ENCODE measurements at regions not wholly inside any gene's neighbourhood (a gene's known extent, or its start where the extent isn't known, plus 50 kb on each side); places are given as distances from the start of the nearest gene placed in this dataset.

DNA sequence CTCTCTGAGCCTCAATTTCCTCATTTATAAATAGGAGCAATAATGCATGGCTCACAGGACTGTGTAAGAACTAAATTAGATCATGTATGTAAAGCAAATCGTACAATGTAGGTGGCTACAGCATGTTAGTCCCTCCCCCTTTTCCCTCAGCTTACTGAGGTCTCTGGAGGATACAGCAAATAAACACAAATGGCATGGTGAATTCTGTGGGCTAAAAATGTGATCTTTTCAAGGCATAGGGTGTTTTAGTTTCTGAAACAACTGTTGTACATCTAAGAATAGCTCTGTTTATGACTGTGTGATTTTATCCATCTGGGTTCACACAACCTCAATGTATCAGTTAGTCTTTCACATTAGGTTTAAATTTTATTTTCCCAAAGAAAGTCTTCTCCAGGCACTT, 121.2 kb upstream of the PLEKHG7 start:
- in situ Hi-C loops (cut with MboI) = no loop called here
- Histone ChIP-seq H3K9ac (ENCODE audit: control insufficient read depth, insufficient read depth, low read length) (no peak overlapping the region), H3K9me3 (replicated peaks; ENCODE audit: control insufficient read depth, insufficient read depth, low read length) (peaks cover 5% of the 10 kb centered on the region; the same call in 2 of the 3 replicates), H3K79me2 (ENCODE audit: control insufficient read depth, insufficient read depth, low read length) (no peaks in the 10 kb centered on the region; the same call in none of the 2 replicates), H3K27ac (ENCODE audit: control insufficient read depth, insufficient read depth) (no peak overlapping the region), H4K20me1 (ENCODE audit: control insufficient read depth, insufficient read depth) (no peaks in the 10 kb centered on the region), H3K36me3 (ENCODE audit: control insufficient read depth in 2 of 2, insufficient read depth in 2 of 2, low read length in 1 of 2) (peaks cover 0 to 12% of the 10 kb centered on the region in 2 experiments; a peak in 1 of 4 replicates), H2AFZ (ENCODE audit: control insufficient read depth, low read depth, low read length) (no peak overlapping the region), H3K4me2 (ENCODE audit: control insufficient read depth, insufficient read depth) (no peak overlapping the region), H3K4me3 (no peak overlapping the region), H3K4me1 (ENCODE audit: control insufficient read depth, insufficient read depth, low read length) (peaks cover 3% of the 10 kb centered on the region), H3K27me3 (replicated peaks in 1 of 2; ENCODE audit: control insufficient read depth in 2 of 2, insufficient read depth in 2 of 2, low read length in 1 of 2) (no peaks in the 10 kb centered on the region)
- SMC1A ChIA-PET (ENCODE audit: uncharacterized antibody, unreplicated experiment) = interaction anchor here (0.9 to 2.8 kb wide), 4 partner anchors 10 to 67 kb away, joined by 3 to 21 read pairs (median 4); no protein-coding TSS in a partner anchor
- FAIRE-seq (no peak), ATAC-seq (no peak; the same call in 2 of the 3 replicates), DNase-seq (ENCODE audit: low read depth, low spot score) (no peak)
- intact Hi-C loops (cut with micrococcal nuclease; ENCODE audit: unreplicated experiment) = no loop called here
- CTCF ChIA-PET = no interaction called here
- no TSS peak for BruUV-seq (replicated peaks)
- POLR2A ChIA-PET = no interaction called here
- 4% methylated on average over 1 of the region's 1 CpG for WGBS (ENCODE audit: insufficient coverage, insufficient replicate concordance, low lambda C conversion rate, missing lambda C conversion rate)
- RAD21 ChIA-PET (ENCODE audit: unreplicated experiment) = no interaction called here
- TF ChIP-seq ZBTB33 (IDR thresholded peaks at IDR 0.05) = no peak
- TF ChIP-seq, protein P1, sequence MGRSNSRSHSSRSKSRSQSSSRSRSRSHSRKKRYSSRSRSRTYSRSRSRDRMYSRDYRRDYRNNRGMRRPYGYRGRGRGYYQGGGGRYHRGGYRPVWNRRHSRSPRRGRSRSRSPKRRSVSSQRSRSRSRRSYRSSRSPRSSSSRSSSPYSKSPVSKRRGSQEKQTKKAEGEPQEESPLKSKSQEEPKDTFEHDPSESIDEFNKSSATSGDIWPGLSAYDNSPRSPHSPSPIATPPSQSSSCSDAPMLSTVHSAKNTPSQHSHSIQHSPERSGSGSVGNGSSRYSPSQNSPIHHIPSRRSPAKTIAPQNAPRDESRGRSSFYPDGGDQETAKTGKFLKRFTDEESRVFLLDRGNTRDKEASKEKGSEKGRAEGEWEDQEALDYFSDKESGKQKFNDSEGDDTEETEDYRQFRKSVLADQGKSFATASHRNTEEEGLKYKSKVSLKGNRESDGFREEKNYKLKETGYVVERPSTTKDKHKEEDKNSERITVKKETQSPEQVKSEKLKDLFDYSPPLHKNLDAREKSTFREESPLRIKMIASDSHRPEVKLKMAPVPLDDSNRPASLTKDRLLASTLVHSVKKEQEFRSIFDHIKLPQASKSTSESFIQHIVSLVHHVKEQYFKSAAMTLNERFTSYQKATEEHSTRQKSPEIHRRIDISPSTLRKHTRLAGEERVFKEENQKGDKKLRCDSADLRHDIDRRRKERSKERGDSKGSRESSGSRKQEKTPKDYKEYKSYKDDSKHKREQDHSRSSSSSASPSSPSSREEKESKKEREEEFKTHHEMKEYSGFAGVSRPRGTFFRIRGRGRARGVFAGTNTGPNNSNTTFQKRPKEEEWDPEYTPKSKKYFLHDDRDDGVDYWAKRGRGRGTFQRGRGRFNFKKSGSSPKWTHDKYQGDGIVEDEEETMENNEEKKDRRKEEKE (IDR thresholded peaks at IDR 0.05) = no peak
- TF ChIP-seq ATF2 (IDR thresholded peaks at IDR 0.05; ENCODE audit: low read length) = 0 out of 2 replicates have a peak, but pooled peaks have one; percentile 31
- TF ChIP-seq NRF1 (conservative IDR thresholded peaks at IDR 0.05; ENCODE audit: low read depth, low read length) = no peak
- TF ChIP-seq HCFC1 (IDR thresholded peaks at IDR 0.05; ENCODE audit: low read length) = no peak
- TF ChIP-seq, protein P2, sequence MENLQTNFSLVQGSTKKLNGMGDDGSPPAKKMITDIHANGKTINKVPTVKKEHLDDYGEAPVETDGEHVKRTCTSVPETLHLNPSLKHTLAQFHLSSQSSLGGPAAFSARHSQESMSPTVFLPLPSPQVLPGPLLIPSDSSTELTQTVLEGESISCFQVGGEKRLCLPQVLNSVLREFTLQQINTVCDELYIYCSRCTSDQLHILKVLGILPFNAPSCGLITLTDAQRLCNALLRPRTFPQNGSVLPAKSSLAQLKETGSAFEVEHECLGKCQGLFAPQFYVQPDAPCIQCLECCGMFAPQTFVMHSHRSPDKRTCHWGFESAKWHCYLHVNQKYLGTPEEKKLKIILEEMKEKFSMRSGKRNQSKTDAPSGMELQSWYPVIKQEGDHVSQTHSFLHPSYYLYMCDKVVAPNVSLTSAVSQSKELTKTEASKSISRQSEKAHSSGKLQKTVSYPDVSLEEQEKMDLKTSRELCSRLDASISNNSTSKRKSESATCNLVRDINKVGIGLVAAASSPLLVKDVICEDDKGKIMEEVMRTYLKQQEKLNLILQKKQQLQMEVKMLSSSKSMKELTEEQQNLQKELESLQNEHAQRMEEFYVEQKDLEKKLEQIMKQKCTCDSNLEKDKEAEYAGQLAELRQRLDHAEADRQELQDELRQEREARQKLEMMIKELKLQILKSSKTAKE (IDR thresholded peaks at IDR 0.05; ENCODE audit: low read depth, poor library complexity, severe bottlenecking) = no peak
- no peak for TF ChIP-seq POLR2AphosphoS2 (IDR thresholded peaks at IDR 0.05; ENCODE audit: low read depth, low read length)
- TF ChIP-seq, protein P3, sequence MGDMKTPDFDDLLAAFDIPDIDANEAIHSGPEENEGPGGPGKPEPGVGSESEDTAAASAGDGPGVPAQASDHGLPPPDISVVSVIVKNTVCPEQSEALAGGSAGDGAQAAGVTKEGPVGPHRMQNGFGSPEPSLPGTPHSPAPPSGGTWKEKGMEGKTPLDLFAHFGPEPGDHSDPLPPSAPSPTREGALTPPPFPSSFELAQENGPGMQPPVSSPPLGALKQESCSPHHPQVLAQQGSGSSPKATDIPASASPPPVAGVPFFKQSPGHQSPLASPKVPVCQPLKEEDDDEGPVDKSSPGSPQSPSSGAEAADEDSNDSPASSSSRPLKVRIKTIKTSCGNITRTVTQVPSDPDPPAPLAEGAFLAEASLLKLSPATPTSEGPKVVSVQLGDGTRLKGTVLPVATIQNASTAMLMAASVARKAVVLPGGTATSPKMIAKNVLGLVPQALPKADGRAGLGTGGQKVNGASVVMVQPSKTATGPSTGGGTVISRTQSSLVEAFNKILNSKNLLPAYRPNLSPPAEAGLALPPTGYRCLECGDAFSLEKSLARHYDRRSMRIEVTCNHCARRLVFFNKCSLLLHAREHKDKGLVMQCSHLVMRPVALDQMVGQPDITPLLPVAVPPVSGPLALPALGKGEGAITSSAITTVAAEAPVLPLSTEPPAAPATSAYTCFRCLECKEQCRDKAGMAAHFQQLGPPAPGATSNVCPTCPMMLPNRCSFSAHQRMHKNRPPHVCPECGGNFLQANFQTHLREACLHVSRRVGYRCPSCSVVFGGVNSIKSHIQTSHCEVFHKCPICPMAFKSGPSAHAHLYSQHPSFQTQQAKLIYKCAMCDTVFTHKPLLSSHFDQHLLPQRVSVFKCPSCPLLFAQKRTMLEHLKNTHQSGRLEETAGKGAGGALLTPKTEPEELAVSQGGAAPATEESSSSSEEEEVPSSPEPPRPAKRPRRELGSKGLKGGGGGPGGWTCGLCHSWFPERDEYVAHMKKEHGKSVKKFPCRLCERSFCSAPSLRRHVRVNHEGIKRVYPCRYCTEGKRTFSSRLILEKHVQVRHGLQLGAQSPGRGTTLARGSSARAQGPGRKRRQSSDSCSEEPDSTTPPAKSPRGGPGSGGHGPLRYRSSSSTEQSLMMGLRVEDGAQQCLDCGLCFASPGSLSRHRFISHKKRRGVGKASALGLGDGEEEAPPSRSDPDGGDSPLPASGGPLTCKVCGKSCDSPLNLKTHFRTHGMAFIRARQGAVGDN (IDR thresholded peaks at IDR 0.05) = 0 out of 2 replicates have a peak, but pooled peaks have one; percentile 21
- no peak for TF ChIP-seq GATAD2B (conservative IDR thresholded peaks at IDR 0.05; ENCODE audit: low read depth)
- peak; percentile 86 for TF ChIP-seq MEF2B (IDR thresholded peaks at IDR 0.05; ENCODE audit: partially characterized antibody, poor library complexity, severe bottlenecking)
- TF ChIP-seq SUPT20H (IDR thresholded peaks at IDR 0.05; ENCODE audit: borderline replicate concordance, control insufficient read depth, low read depth, low read length) = no peak

Data from GM12878 (cell line).